ENCODE measurements at regions not wholly inside any gene's neighbourhood (a gene's known extent, or its start where the extent isn't known, plus 50 kb on each side); places are given as distances from the start of the nearest gene placed in this dataset.

- DNase-seq = no peak
These were observed 62.9 kb upstream of the IL17B start for GRCh38 chr5:149441986-149442385.

GRCh38 chr5:149441194-149441753 lies 62.2 kb upstream of the IL17B start:
- no peak for DNase-seq

- no peak for DNase-seq
These were observed 60.9 kb upstream of the IL17B start for GRCh38 chr5:149439899-149440542.

GRCh38 chr5:149438711-149439132 lies 59.6 kb upstream of the IL17B start:
- DNase-seq = peak in 1 of 58 donors; percentile 23

- no peak for DNase-seq
These were observed 59.2 kb upstream of the IL17B start for GRCh38 chr5:149438281-149438680.

- DNase-seq = no peak
These were observed 58.4 kb upstream of the IL17B start for GRCh38 chr5:149437391-149438040.

GRCh38 chr5:149435660-149436059 lies 56.6 kb upstream of the IL17B start:
- DNase-seq = no peak

GRCh38 chr5:149435015-149435376 lies 55.9 kb upstream of the IL17B start:
- DNase-seq = no peak

GRCh38 chr5:149434162-149435014 lies 55.3 kb upstream of the IL17B start:
- peak in 26 of 58 donors; percentile 2 to 53 (median 18) for DNase-seq

GRCh38 chr5:149433524-149434131 lies 54.5 kb upstream of the IL17B start:
- no peak for DNase-seq

- DNase-seq = no peak
These were observed 53.9 kb upstream of the IL17B start for GRCh38 chr5:149432911-149433401.

GRCh38 chr5:149432376-149432775 lies 53.3 kb upstream of the IL17B start:
- no peak for DNase-seq

- peak in 4 of 58 donors; percentile 8 to 36 (median 20) for DNase-seq
These were observed 51.0 kb upstream of the IL17B start for GRCh38 chr5:149429839-149430721.
